MCF 10A (cell line): ENCODE measurements at regions not wholly inside any gene's neighbourhood (a gene's known extent, or its start where the extent isn't known, plus 50 kb on each side); places are given as distances from the start of the nearest gene placed in this dataset.

Experiments
- BruUV-seq: library from RNA; stranded (reverse); fragments of 400-500 nt; replicated peaks from 2 replicates; lab custom pipeline; 2021; lab: Mats Ljungman, UMichigan
- CTCF ChIA-PET: fragments of 300-600 bp; sonication (Branson Sonifier 250); formaldehyde crosslinking; extraction: SDS; loops from one replicate; lab custom pipeline; 2021; ENCODE audit warnings: antibody characterized with exemption, inconsistent platforms; lab: Yijun Ruan, JAX
- POLR2A ChIA-PET: fragments of 300-600, 350-650 bp; sonication (Branson Sonifier 250); formaldehyde crosslinking; extraction: SDS; loops from one replicate; lab custom pipeline; 2020; ENCODE audit warnings: antibody characterized with exemption, inconsistent platforms; lab: Yijun Ruan, JAX
- DNase-seq: peaks from one replicate; pipeline ENCODE4 v3.0.0-alpha.2; 2018; ENCODE audit not compliant: unreplicated experiment
- H3K27ac Mint-ChIP-seq: one replicate; pipeline ENCODE4 v1.8.0; 2022; ENCODE audit warnings: mild to moderate bottlenecking, low read depth, mixed read lengths; ENCODE audit not compliant: unreplicated experiment
- H3K27me3 Mint-ChIP-seq: one replicate; pipeline ENCODE4 v1.8.0; 2022; ENCODE audit warnings: mixed read lengths; ENCODE audit not compliant: insufficient read depth, unreplicated experiment
- H3K36me3 Mint-ChIP-seq: one replicate; pipeline ENCODE4 v1.8.0; 2022; ENCODE audit warnings: mild to moderate bottlenecking, moderate library complexity, mixed read lengths; ENCODE audit not compliant: insufficient read depth, unreplicated experiment
- H3K4me1 Mint-ChIP-seq: one replicate; pipeline ENCODE4 v1.8.0; 2022; ENCODE audit warnings: mixed read lengths; ENCODE audit not compliant: insufficient read depth, unreplicated experiment
- H3K4me3 Mint-ChIP-seq: one replicate; pipeline ENCODE4 v1.8.0; 2022; ENCODE audit warnings: mild to moderate bottlenecking, moderate library complexity, mixed read lengths; ENCODE audit not compliant: unreplicated experiment
- H3K9me3 Mint-ChIP-seq: one replicate; pipeline ENCODE4 v1.8.0; 2022; ENCODE audit warnings: mixed read lengths; ENCODE audit not compliant: unreplicated experiment
- CTCF ChIP-seq: fragments of 200-600 bp; IDR thresholded peaks from one replicate; pipeline ENCODE4 v1.8.0; 2022; ENCODE audit warnings: antibody characterized with exemption, mild to moderate bottlenecking; ENCODE audit not compliant: unreplicated experiment
- intact Hi-C: fragments of 100-400 bp; cut with micrococcal nuclease; formaldehyde crosslinking; loops from 2 replicates; pipeline ENCODE4 v1.14.1; 2022

GRCh38 chr12:75698052-75698451 is 186.6 kb upstream of the KRR1 start:
- H3K4me3 Mint-ChIP-seq: no peak overlapping the region
- CTCF ChIA-PET: interaction anchor here (0.8 kb wide), 1 partner anchor 10 kb away, joined by 5 read pairs; no protein-coding TSS in a partner anchor
- no TSS peak for BruUV-seq
- H3K9me3 Mint-ChIP-seq: no peaks in the 10 kb centered on the region
- H3K27ac Mint-ChIP-seq: no peak overlapping the region
- peaks cover 14% of the 10 kb centered on the region for H3K4me1 Mint-ChIP-seq
- no peaks in the 10 kb centered on the region for H3K36me3 Mint-ChIP-seq
- H3K27me3 Mint-ChIP-seq: no peaks in the 10 kb centered on the region
- POLR2A ChIA-PET: interaction anchor here (1.1 kb wide), 1 partner anchor 13 kb away, joined by 6 read pairs; no protein-coding TSS in a partner anchor
- TF ChIP-seq CTCF: no peak
- DNase-seq: no peak
- intact Hi-C loops: loop anchor here (10.0 kb wide), 1 partner anchor 337 kb away; the partner anchor contains the start of gene PHLDA1

- DNase-seq: no peak
- ChIA-PET POLR2A (no interaction called here), CTCF (no interaction called here)
- Mint-ChIP-seq H3K27me3 (no peaks in the 10 kb centered on the region), H3K4me3 (no peak overlapping the region), H3K36me3 (no peaks in the 10 kb centered on the region), H3K27ac (no peak overlapping the region), H3K4me1 (peaks cover 14% of the 10 kb centered on the region), H3K9me3 (no peaks in the 10 kb centered on the region)
- no peak for TF ChIP-seq CTCF
- no TSS peak for BruUV-seq
- intact Hi-C loops: loop anchor here (10.0 kb wide), 1 partner anchor 339 kb away; the partner anchor contains the start of gene PHLDA1
These were observed 184.5 kb upstream of the KRR1 start for GRCh38 chr12:75695926-75696325.

- no TSS peak for BruUV-seq
- no peak overlapping the region for H3K27ac Mint-ChIP-seq
- CTCF ChIA-PET: no interaction called here
- peaks cover 20% of the 10 kb centered on the region for H3K4me1 Mint-ChIP-seq
- no peak overlapping the region for H3K4me3 Mint-ChIP-seq
- TF ChIP-seq CTCF: no peak
- H3K27me3 Mint-ChIP-seq: no peaks in the 10 kb centered on the region
- H3K9me3 Mint-ChIP-seq: no peaks in the 10 kb centered on the region
- no peaks in the 10 kb centered on the region for H3K36me3 Mint-ChIP-seq
- peak; percentile 30 for DNase-seq
- intact Hi-C loops: loop anchor here (10.0 kb wide), 1 partner anchor 340 kb away; the partner anchor contains the start of gene PHLDA1
- POLR2A ChIA-PET: interaction anchor here (0.9 to 1.0 kb wide), 2 partner anchors 10 to 36 kb away, joined by 3 read pairs; no protein-coding TSS in a partner anchor
These were observed 183.3 kb upstream of the KRR1 start for GRCh38 chr12:75694534-75695268.

GRCh38 chr12:75692876-75693275 is 181.5 kb upstream of the KRR1 start:
- no peaks in the 10 kb centered on the region for H3K36me3 Mint-ChIP-seq

More at GRCh38 chr12:75692876-75693275, 181.5 kb upstream of the KRR1 start:
- ChIA-PET CTCF (interaction anchor here (0.6 kb wide), 1 partner anchor 70 kb away, joined by 3 read pairs; no protein-coding TSS in a partner anchor), POLR2A (no interaction called here)
- peaks cover 20% of the 10 kb centered on the region for H3K4me1 Mint-ChIP-seq
- no peak overlapping the region for H3K27ac Mint-ChIP-seq
- no peaks in the 10 kb centered on the region for H3K9me3 Mint-ChIP-seq
- intact Hi-C loops: loop anchor here (10.0 kb wide), 1 partner anchor 342 kb away; the partner anchor contains the start of gene PHLDA1
- no TSS peak for BruUV-seq
- H3K4me3 Mint-ChIP-seq: no peak overlapping the region
- TF ChIP-seq CTCF: no peak
- no peaks in the 10 kb centered on the region for H3K27me3 Mint-ChIP-seq
- DNase-seq: no peak
